ENCODE measurements at regions not wholly inside any gene's neighbourhood (a gene's known extent, or its start where the extent isn't known, plus 50 kb on each side); places are given as distances from the start of the nearest gene placed in this dataset.

GRCh38 chr17:63094631-63095030, 128.6 kb downstream of the TANC2 start:
- ATAC-seq (replicated peaks) (no peak), DNase-seq (no peak)
- Mint-ChIP-seq H3K9me3 (peaks cover 0 to 3% of the 10 kb centered on the region in 2 donors), H3K27ac (no peak overlapping the region), H3K4me3 (no peak overlapping the region), H3K27me3 (no peaks in the 10 kb centered on the region), H3K4me1 (peaks cover 0 to 7% of the 10 kb centered on the region in 2 donors), H3K36me3 (no peaks in the 10 kb centered on the region)

DNA sequence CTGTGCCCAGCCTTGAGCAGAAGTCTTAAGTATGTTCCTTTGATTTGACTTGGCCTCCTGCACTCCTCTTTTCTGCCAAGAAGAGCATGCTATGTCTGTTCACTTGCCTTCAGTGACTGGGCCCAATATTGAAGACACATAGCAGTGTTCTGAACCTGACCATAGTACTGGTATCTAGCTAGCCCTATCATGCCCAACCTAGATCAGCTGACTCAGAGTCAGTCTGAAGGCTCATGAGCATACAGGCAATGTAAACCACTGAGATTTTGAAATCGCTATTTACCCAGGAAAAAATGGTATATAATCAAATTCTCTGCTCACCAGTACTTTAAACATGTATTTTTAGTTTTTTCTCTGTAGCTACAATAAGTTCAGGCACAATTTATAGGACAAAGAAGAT, 129.4 kb downstream of the TANC2 start:
- ATAC-seq (replicated peaks) (no peak), DNase-seq (no peak)
- Mint-ChIP-seq H3K36me3 (no peaks in the 10 kb centered on the region), H3K4me3 (no peak overlapping the region), H3K9me3 (peaks cover 0 to under 1% of the 10 kb centered on the region in 2 donors), H3K27ac (no peak overlapping the region), H3K4me1 (peaks cover 0 to 7% of the 10 kb centered on the region in 2 donors), H3K27me3 (no peaks in the 10 kb centered on the region)

DNA sequence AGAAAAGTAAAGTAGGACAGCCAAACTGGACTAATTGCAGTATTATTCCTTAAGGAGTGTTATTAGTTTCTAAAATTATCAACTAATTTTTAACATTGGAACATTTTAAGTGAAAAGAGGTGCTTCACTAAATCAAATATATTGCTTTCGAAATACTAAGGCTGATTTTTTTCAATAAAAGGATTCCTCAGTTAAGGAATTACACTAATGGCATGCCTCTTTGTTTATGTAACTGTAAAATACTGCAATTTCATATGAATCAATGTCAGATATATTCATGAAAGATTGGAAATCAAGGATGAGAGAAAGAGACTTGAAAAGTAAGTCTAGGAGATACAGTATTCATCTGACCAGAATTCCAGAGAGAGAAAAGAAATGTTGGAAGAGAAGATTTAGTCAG, 129.8 kb downstream of the TANC2 start:
- DNase-seq (no peak), ATAC-seq (replicated peaks) (no peak)
- no peaks in the 10 kb centered on the region for H3K27me3 Mint-ChIP-seq
- H3K4me3 Mint-ChIP-seq = no peak overlapping the region
- no peaks in the 10 kb centered on the region for H3K9me3 Mint-ChIP-seq
- H3K36me3 Mint-ChIP-seq = no peaks in the 10 kb centered on the region
- H3K27ac Mint-ChIP-seq = no peak overlapping the region
- peaks cover 0 to 7% of the 10 kb centered on the region in 2 donors for H3K4me1 Mint-ChIP-seq

GRCh38 chr17:63096426-63096825, 130.4 kb downstream of the TANC2 start:
- DNase-seq (no peak), ATAC-seq (replicated peaks) (no peak)
- no peaks in the 10 kb centered on the region for H3K27me3 Mint-ChIP-seq
- H3K4me3 Mint-ChIP-seq = no peak overlapping the region
- no peak overlapping the region for H3K27ac Mint-ChIP-seq
- H3K9me3 Mint-ChIP-seq = no peaks in the 10 kb centered on the region
- H3K36me3 Mint-ChIP-seq = no peaks in the 10 kb centered on the region
- H3K4me1 Mint-ChIP-seq = peaks cover 0 to 7% of the 10 kb centered on the region in 2 donors

- Mint-ChIP-seq H3K4me3 (no peak overlapping the region), H3K27ac (no peak overlapping the region), H3K36me3 (no peaks in the 10 kb centered on the region), H3K9me3 (no peaks in the 10 kb centered on the region), H3K27me3 (no peaks in the 10 kb centered on the region), H3K4me1 (peaks cover 0 to 7% of the 10 kb centered on the region in 2 donors)
- DNase-seq (no peak), ATAC-seq (replicated peaks) (no peak)
Measured at GRCh38 chr17:63099425-63099824, 133.4 kb downstream of the TANC2 start.

DNA sequence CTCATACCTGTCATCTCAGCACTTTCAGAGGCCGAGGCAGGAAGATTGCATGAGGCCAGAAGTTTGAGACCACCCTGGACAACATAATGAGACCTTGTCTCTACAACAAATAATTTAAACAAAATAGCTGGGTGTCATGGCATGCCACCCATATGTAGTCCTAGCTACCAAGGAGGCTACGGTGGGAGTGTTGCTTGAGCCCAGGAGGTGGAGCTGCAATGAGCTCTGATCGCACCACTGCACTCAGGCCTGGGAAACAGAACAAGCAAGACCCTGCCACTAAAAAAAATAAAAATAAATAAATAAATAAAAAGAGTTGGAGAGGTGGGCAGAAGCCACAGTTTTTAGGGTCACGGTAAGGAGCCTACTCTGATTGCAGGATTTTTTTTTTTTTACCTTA, 136.0 kb downstream of the TANC2 start:
- no peak overlapping the region for H3K4me3 Mint-ChIP-seq
- H3K9me3 Mint-ChIP-seq = no peaks in the 10 kb centered on the region
- peaks cover 0 to 8% of the 10 kb centered on the region in 2 donors for H3K4me1 Mint-ChIP-seq
- no peaks in the 10 kb centered on the region for H3K27me3 Mint-ChIP-seq
- H3K27ac Mint-ChIP-seq = no peak overlapping the region
- no peak for DNase-seq
- H3K36me3 Mint-ChIP-seq = no peaks in the 10 kb centered on the region
- ATAC-seq (replicated peaks) = no peak

- peaks cover 0 to 1% of the 10 kb centered on the region in 2 donors for H3K4me1 Mint-ChIP-seq
- no peaks in the 10 kb centered on the region for H3K9me3 Mint-ChIP-seq
- DNase-seq = no peak
- H3K27me3 Mint-ChIP-seq = no peaks in the 10 kb centered on the region
- H3K4me3 Mint-ChIP-seq = no peak overlapping the region
- no peaks in the 10 kb centered on the region for H3K36me3 Mint-ChIP-seq
- ATAC-seq (replicated peaks) = no peak
- H3K27ac Mint-ChIP-seq = no peak overlapping the region
Measured at GRCh38 chr17:63106050-63106449, 140.0 kb downstream of the TANC2 start.

DNA sequence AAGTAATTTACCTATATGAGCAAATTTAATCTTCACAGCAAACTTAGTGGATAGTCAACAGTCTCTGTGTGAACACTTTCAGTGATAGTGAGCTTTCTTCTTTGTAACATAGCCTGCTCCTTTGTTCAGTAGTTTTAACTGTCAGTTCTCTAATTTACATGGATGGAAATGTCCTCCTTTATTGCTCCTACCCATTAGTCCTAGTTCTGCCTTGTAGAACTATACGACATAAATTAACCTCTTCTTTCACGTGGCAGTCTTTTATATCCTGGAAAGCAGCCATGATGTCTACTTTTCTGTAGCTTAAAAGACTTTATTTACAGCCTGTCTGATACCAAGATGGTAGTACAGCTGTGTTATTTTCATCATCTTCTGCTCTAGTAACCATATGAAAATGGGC, 143.6 kb downstream of the TANC2 start:
- Mint-ChIP-seq H3K4me3 (no peak overlapping the region), H3K27ac (no peak overlapping the region), H3K36me3 (no peaks in the 10 kb centered on the region), H3K4me1 (peaks cover 0 to 1% of the 10 kb centered on the region in 2 donors), H3K9me3 (no peaks in the 10 kb centered on the region), H3K27me3 (no peaks in the 10 kb centered on the region)
- no peak for DNase-seq
- no peak for ATAC-seq (replicated peaks)

DNA sequence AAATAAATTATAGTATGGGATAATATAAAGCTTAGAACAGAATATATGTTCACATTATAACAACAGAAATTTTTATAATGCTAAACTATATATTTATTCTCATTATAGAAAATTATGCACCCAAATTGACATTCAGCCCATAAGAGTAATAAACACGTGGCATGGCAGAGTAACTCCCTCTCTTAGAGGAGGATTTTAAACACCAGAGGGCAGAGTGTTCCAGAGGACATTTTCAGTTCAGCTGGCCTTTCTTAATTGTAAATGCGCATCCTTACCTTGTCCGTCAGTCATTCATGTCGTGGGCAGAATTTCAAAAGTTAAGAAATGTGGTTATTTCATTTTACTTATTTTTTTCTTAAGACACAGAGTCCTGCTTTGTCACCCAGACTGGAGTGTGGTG, 147.1 kb downstream of the TANC2 start:
- no peak overlapping the region for H3K4me3 Mint-ChIP-seq
- H3K9me3 Mint-ChIP-seq = no peaks in the 10 kb centered on the region
- no peak for ATAC-seq (replicated peaks)
- DNase-seq = no peak
- no peaks in the 10 kb centered on the region for H3K4me1 Mint-ChIP-seq
- no peak overlapping the region for H3K27ac Mint-ChIP-seq
- no peaks in the 10 kb centered on the region for H3K27me3 Mint-ChIP-seq
- H3K36me3 Mint-ChIP-seq = no peaks in the 10 kb centered on the region

GRCh38 chr17:63116228-63116627, 150.2 kb downstream of the TANC2 start:
- H3K27ac Mint-ChIP-seq = no peak overlapping the region
- no peak overlapping the region for H3K4me3 Mint-ChIP-seq
- no peaks in the 10 kb centered on the region for H3K9me3 Mint-ChIP-seq
- H3K4me1 Mint-ChIP-seq = no peaks in the 10 kb centered on the region
- no peaks in the 10 kb centered on the region for H3K27me3 Mint-ChIP-seq
- H3K36me3 Mint-ChIP-seq = no peaks in the 10 kb centered on the region
- no peak for ATAC-seq (replicated peaks)
- DNase-seq = no peak

DNA sequence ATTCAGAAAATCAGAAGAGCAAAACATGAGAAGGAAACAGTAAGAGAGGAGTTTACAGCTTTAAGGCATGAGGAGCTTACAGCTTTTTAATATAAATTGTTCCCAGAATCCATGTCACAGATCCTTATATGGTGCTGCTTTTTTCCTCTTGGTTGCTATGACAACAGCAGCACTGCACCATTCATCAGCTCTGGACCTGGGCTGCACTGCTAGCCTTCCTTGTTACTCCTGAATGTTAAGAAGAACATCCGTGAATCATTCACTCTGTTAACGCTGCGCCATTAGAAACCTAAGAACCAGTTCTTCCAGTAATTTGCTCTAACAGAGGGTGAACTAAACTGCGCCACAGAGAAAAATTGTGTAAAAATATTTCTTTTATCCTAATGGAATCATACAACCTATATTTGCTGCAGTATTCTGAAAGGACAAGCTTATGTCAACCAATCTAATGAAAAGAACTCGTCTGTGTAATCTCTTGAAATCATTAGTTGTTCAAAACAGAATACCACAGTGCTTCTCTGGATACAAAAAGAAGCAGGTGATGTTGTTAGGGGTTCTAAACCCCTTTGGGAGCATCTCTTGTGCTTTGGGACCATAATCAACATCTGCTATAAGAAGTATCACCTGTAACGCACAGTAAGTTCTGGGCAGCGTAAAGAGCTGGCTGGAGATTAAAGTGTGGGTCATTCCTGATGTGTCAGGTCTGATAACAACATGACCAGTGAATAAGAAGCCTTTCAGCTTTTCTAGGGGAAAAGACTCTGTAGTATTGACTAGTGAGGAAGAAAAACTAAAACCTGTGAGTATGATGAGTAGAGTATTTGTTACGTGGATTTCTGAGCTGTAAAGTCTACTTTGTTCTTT, 151.2 kb downstream of the TANC2 start:
- H3K36me3 Mint-ChIP-seq = no peaks in the 10 kb centered on the region
- H3K27ac Mint-ChIP-seq = no peak overlapping the region
- H3K9me3 Mint-ChIP-seq = no peaks in the 10 kb centered on the region
- no peak for ATAC-seq (replicated peaks)
- H3K4me1 Mint-ChIP-seq = no peaks in the 10 kb centered on the region
- no peaks in the 10 kb centered on the region for H3K27me3 Mint-ChIP-seq
- H3K4me3 Mint-ChIP-seq = no peak overlapping the region
- no peak for DNase-seq

GRCh38 chr17:63120406-63120805, 154.4 kb downstream of the TANC2 start:
- H3K27me3 Mint-ChIP-seq = no peaks in the 10 kb centered on the region
- DNase-seq = no peak
- peaks cover 0 to 1% of the 10 kb centered on the region in 2 donors for H3K4me1 Mint-ChIP-seq
- H3K27ac Mint-ChIP-seq = no peak overlapping the region
- no peak overlapping the region for H3K4me3 Mint-ChIP-seq
- H3K36me3 Mint-ChIP-seq = no peaks in the 10 kb centered on the region
- ATAC-seq (replicated peaks) = no peak
- no peaks in the 10 kb centered on the region for H3K9me3 Mint-ChIP-seq

DNA sequence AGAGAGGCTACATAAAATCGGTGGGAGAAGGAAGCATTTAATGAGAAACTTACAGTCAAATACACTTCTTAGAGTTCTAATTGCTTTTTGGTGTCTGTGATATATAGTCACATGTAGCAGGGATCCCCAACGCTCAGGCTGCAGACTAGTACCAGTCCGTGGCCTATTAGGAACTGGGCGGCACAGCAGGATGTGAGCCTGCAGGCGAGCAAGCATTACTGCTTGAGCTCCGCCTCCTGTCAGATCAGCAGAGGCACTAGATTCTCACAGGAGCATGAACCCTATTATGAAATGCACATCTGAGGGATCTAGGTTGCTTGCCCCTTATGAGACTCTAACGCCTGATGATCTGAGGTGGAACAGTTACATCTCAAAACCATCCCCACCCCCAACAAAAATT, 158.5 kb downstream of the TANC2 start:
- Mint-ChIP-seq H3K4me3 (no peak overlapping the region), H3K9me3 (no peaks in the 10 kb centered on the region), H3K4me1 (peaks cover 0 to 1% of the 10 kb centered on the region in 2 donors), H3K36me3 (no peaks in the 10 kb centered on the region), H3K27ac (no peak overlapping the region), H3K27me3 (no peaks in the 10 kb centered on the region)
- no peak for DNase-seq
- ATAC-seq (replicated peaks) = no peak

DNA sequence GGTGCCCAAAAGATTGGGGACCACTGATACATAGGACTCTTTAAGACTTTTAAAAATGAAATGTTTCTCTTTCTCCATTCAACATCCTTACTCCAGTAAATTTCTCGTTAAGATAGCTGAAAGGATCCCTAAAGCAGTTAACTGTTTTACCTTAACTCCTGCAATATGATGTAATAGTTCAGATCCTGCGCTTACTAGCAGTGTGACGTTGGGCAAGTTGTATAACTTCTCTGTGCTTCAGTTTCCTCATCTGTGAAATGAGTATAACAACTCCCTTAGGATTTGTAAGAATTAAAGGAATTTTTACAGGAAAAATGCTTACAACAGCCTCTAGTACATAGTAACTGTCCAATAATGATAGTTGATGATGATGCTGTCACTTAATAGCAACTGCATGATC, 158.9 kb downstream of the TANC2 start:
- H3K4me1 Mint-ChIP-seq = peaks cover 0 to 1% of the 10 kb centered on the region in 2 donors
- H3K4me3 Mint-ChIP-seq = no peak overlapping the region
- H3K27ac Mint-ChIP-seq = no peak overlapping the region
- H3K9me3 Mint-ChIP-seq = no peaks in the 10 kb centered on the region
- H3K27me3 Mint-ChIP-seq = no peaks in the 10 kb centered on the region
- H3K36me3 Mint-ChIP-seq = no peaks in the 10 kb centered on the region
- no peak for ATAC-seq (replicated peaks)
- DNase-seq = no peak

GRCh38 chr17:63125987-63126386, 160.0 kb downstream of the TANC2 start:
- ATAC-seq (replicated peaks) (no peak), DNase-seq (no peak)
- peaks cover 0 to 1% of the 10 kb centered on the region in 2 donors for H3K4me1 Mint-ChIP-seq
- H3K9me3 Mint-ChIP-seq = no peaks in the 10 kb centered on the region
- H3K27ac Mint-ChIP-seq = no peak overlapping the region
- H3K4me3 Mint-ChIP-seq = no peak overlapping the region
- no peaks in the 10 kb centered on the region for H3K36me3 Mint-ChIP-seq
- no peaks in the 10 kb centered on the region for H3K27me3 Mint-ChIP-seq
